ENCODE measurements at regions not wholly inside any gene's neighbourhood (a gene's known extent, or its start where the extent isn't known, plus 50 kb on each side); places are given as distances from the start of the nearest gene placed in this dataset.

DNA sequence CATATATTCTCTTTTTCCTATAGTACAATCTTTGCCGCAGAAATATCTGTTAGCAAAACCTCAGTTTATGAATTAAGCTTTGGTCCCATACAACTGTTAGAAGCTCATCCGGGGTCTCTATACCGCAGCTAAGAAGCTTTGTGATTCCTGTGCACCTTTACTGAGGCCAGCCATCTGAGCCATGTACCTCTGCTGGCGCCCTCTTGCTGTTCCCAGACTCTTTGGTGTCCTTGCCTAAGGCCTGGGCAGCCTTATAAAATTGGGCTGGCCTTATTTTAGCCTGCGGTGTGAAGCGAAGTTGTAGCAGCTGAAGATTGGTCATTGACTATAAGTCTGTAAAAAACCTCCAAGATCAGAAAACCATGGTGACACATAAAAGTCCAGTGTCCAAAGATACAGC, 1135.1 kb upstream of the CHAC2 start:
- TF ChIP-seq, protein P1, sequence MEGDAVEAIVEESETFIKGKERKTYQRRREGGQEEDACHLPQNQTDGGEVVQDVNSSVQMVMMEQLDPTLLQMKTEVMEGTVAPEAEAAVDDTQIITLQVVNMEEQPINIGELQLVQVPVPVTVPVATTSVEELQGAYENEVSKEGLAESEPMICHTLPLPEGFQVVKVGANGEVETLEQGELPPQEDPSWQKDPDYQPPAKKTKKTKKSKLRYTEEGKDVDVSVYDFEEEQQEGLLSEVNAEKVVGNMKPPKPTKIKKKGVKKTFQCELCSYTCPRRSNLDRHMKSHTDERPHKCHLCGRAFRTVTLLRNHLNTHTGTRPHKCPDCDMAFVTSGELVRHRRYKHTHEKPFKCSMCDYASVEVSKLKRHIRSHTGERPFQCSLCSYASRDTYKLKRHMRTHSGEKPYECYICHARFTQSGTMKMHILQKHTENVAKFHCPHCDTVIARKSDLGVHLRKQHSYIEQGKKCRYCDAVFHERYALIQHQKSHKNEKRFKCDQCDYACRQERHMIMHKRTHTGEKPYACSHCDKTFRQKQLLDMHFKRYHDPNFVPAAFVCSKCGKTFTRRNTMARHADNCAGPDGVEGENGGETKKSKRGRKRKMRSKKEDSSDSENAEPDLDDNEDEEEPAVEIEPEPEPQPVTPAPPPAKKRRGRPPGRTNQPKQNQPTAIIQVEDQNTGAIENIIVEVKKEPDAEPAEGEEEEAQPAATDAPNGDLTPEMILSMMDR (conservative IDR thresholded peaks at IDR 0.05) = no peak
- TF ChIP-seq EZH2 (IDR thresholded peaks at IDR 0.05; ENCODE audit: low read depth) = no peak

Data from PC-9 (cell line).